Mesendoderm (in vitro differentiated cells): ENCODE measurements at regions not wholly inside any gene's neighbourhood (a gene's known extent, or its start where the extent isn't known, plus 50 kb on each side); places are given as distances from the start of the nearest gene placed in this dataset.

ENCODE experiments used
- DNase-seq: peaks from one replicate; pipeline ENCODE4 v3.0.0; 2013
- H2AK5ac ChIP-seq: 2 replicates; pipeline ENCODE4 v1.6.1; 2013; ENCODE audit warnings: low read length, inconsistent platforms
- H2BK120ac ChIP-seq: 2 replicates; pipeline ENCODE4 v1.6.1; 2013; ENCODE audit warnings: low read depth, mild to moderate bottlenecking, low read length, moderate library complexity, mixed read lengths
- H2BK15ac ChIP-seq: replicated peaks from 2 replicates; pipeline ENCODE4 v1.6.1; 2013; ENCODE audit warnings: low read depth, mild to moderate bottlenecking, moderate library complexity
- H2BK5ac ChIP-seq: 2 replicates; pipeline ENCODE4 v1.6.1; 2013; ENCODE audit warnings: low read length, inconsistent platforms
- H3K18ac ChIP-seq: 2 replicates; pipeline ENCODE4 v1.6.1; 2013; ENCODE audit warnings: mild to moderate bottlenecking, low read length, mixed read lengths
- H3K23ac ChIP-seq: one replicate; pipeline ENCODE4 v1.6.1; 2013; ENCODE audit warnings: low read length
- H3K27ac ChIP-seq: 2 replicates; pipeline ENCODE4 v1.5.1; 2013; ENCODE audit warnings: low read depth, mild to moderate bottlenecking, inconsistent platforms, low read length, moderate library complexity
- H3K27me3 ChIP-seq: 2 replicates; pipeline ENCODE4 v1.6.1; 2013; ENCODE audit warnings: low read length, control low read depth, mild to moderate bottlenecking, inconsistent platforms; ENCODE audit not compliant: insufficient read depth, poor library complexity
- H3K36me3 ChIP-seq: 2 replicates; pipeline ENCODE4 v1.6.1; 2013; ENCODE audit warnings: low read length, inconsistent platforms; ENCODE audit not compliant: control insufficient read depth, insufficient read depth
- H3K4ac ChIP-seq: one replicate; pipeline ENCODE4 v1.6.1; 2013; ENCODE audit warnings: low read depth, mild to moderate bottlenecking, low read length, moderate library complexity
- H3K4me1 ChIP-seq: 2 replicates; pipeline ENCODE4 v1.6.1; 2013; ENCODE audit warnings: low read depth, low read length, inconsistent platforms; ENCODE audit not compliant: control insufficient read depth
- H3K4me2 ChIP-seq: 2 replicates; pipeline ENCODE4 v1.6.1; 2013; ENCODE audit warnings: low read length
- H3K4me3 ChIP-seq: 2 replicates; pipeline ENCODE4 v1.5.1; 2013; ENCODE audit warnings: mild to moderate bottlenecking, low read length
- H3K56ac ChIP-seq: one replicate; pipeline ENCODE4 v1.6.1; 2013; ENCODE audit warnings: low read length
- H3K79me1 ChIP-seq: 2 replicates; pipeline ENCODE4 v1.6.1; 2013; ENCODE audit warnings: low read length, inconsistent platforms
- H3K79me2 ChIP-seq: 2 replicates; pipeline ENCODE4 v1.6.1; 2013; ENCODE audit warnings: mild to moderate bottlenecking, low read length; ENCODE audit not compliant: control insufficient read depth, insufficient read depth
- H3K9ac ChIP-seq: 2 replicates; pipeline ENCODE4 v1.6.1; 2013; ENCODE audit warnings: low read length, inconsistent platforms
- H4K5ac ChIP-seq: one replicate; pipeline ENCODE4 v1.6.1; 2013; ENCODE audit warnings: low read length
- H4K8ac ChIP-seq: one replicate; pipeline ENCODE4 v1.6.1; 2013; ENCODE audit warnings: low read depth, mild to moderate bottlenecking, control low read depth, low read length, moderate library complexity
- WGBS: extraction: QIAGEN DNeasy Blood & Tissue Kit; methylation state at CpG from one replicate; pipeline ENCODE4 v1.1.7; 2013; ENCODE audit warnings: low lambda C conversion rate, missing lambda C conversion rate; ENCODE audit not compliant: insufficient coverage; ENCODE audit errors: extremely low coverage; 5-methylcytosine and 5-hydroxymethylcytosine counted together

GRCh38 chr18:24995755-24996154, 356.2 kb downstream of the ZNF521 start:
- Histone ChIP-seq H2BK120ac (no peak overlapping the region), H3K4me2 (no peak overlapping the region), H3K56ac (no peak overlapping the region), H4K5ac (no peak overlapping the region), H3K18ac (no peak overlapping the region), H3K36me3 (no peaks in the 10 kb centered on the region), H3K4me3 (no peak overlapping the region), H3K27ac (no peak overlapping the region), H3K4ac (no peak overlapping the region), H3K79me1 (no peaks in the 10 kb centered on the region), H2BK15ac (no peak overlapping the region), H3K23ac (no peak overlapping the region), H3K27me3 (no peaks in the 10 kb centered on the region), H2BK5ac (no peak overlapping the region), H2AK5ac (peak overlapping the region; percentile 41), H3K4me1 (peaks cover 1% of the 10 kb centered on the region), H4K8ac (no peak overlapping the region), H3K79me2 (no peaks in the 10 kb centered on the region), H3K9ac (no peak overlapping the region)
- no CpG with 5 or more reads among the region's 2 CpGs for WGBS
- DNase-seq, result no peak

GRCh38 chr18:24999650-25000267, 352.2 kb downstream of the ZNF521 start:
- no CpG with 5 or more reads among the region's 3 CpGs for WGBS

GRCh38 chr18:25001803-25002202, 350.2 kb downstream of the ZNF521 start:
- Histone ChIP-seq H3K27ac (no peak overlapping the region), H2AK5ac (no peak overlapping the region), H3K79me1 (no peaks in the 10 kb centered on the region), H3K4me2 (no peak overlapping the region), H2BK15ac (no peak overlapping the region), H4K5ac (no peak overlapping the region), H2BK120ac (no peak overlapping the region), H3K23ac (no peak overlapping the region), H3K4me1 (peaks cover 2% of the 10 kb centered on the region), H3K79me2 (no peaks in the 10 kb centered on the region), H3K36me3 (no peaks in the 10 kb centered on the region), H3K9ac (no peak overlapping the region), H2BK5ac (no peak overlapping the region), H4K8ac (no peak overlapping the region), H3K56ac (no peak overlapping the region), H3K18ac (no peak overlapping the region), H3K4me3 (no peak overlapping the region), H3K4ac (no peak overlapping the region), H3K27me3 (no peaks in the 10 kb centered on the region)
- DNase-seq, result no peak
- WGBS, result no CpG with 5 or more reads among the region's 2 CpGs

More at GRCh38 chr18:24999650-25000267, 352.2 kb downstream of the ZNF521 start:
- Histone ChIP-seq H3K36me3 (no peaks in the 10 kb centered on the region), H3K4me3 (no peak overlapping the region), H3K18ac (no peak overlapping the region), H3K27ac (no peak overlapping the region), H3K23ac (no peak overlapping the region), H4K8ac (no peak overlapping the region), H2BK5ac (no peak overlapping the region), H3K4ac (no peak overlapping the region), H2BK15ac (no peak overlapping the region), H3K27me3 (no peaks in the 10 kb centered on the region), H3K79me2 (no peaks in the 10 kb centered on the region), H3K9ac (no peak overlapping the region), H4K5ac (no peak overlapping the region), H2AK5ac (no peak overlapping the region), H3K4me2 (no peak overlapping the region), H2BK120ac (no peak overlapping the region), H3K56ac (no peak overlapping the region), H3K79me1 (no peaks in the 10 kb centered on the region), H3K4me1 (no peaks in the 10 kb centered on the region)
- no peak for DNase-seq

GRCh38 chr18:25005541-25006403, 346.2 kb downstream of the ZNF521 start:
- H3K27ac ChIP-seq, result no peak overlapping the region
- H3K56ac ChIP-seq, result no peak overlapping the region

GRCh38 chr18:25010623-25011374, 341.2 kb downstream of the ZNF521 start:
- no peak overlapping the region for H3K18ac ChIP-seq
- DNase-seq, result no peak
- H2BK120ac ChIP-seq, result no peak overlapping the region
- H3K36me3 ChIP-seq, result no peaks in the 10 kb centered on the region
- H3K27me3 ChIP-seq, result no peaks in the 10 kb centered on the region
- H2BK5ac ChIP-seq, result no peak overlapping the region
- H3K9ac ChIP-seq, result no peak overlapping the region
- H3K56ac ChIP-seq, result no peak overlapping the region
- H2BK15ac ChIP-seq, result no peak overlapping the region
- no peaks in the 10 kb centered on the region for H3K79me1 ChIP-seq
- WGBS, result no CpG with 5 or more reads among the region's 4 CpGs
- H3K4ac ChIP-seq, result no peak overlapping the region
- no peak overlapping the region for H3K4me3 ChIP-seq
- H3K4me2 ChIP-seq, result no peak overlapping the region
- peaks cover 2% of the 10 kb centered on the region for H3K4me1 ChIP-seq
- H3K79me2 ChIP-seq, result no peaks in the 10 kb centered on the region
- no peak overlapping the region for H4K5ac ChIP-seq
- no peak overlapping the region for H4K8ac ChIP-seq
- H3K23ac ChIP-seq, result no peak overlapping the region
- H2AK5ac ChIP-seq, result no peak overlapping the region
- H3K27ac ChIP-seq, result no peak overlapping the region

More at GRCh38 chr18:25005541-25006403, 346.2 kb downstream of the ZNF521 start:
- no peak overlapping the region for H3K4me2 ChIP-seq
- H3K36me3 ChIP-seq, result no peaks in the 10 kb centered on the region
- H2BK15ac ChIP-seq, result no peak overlapping the region
- no peaks in the 10 kb centered on the region for H3K79me2 ChIP-seq
- no peak overlapping the region for H3K23ac ChIP-seq
- WGBS, result no CpG with 5 or more reads among the region's 6 CpGs
- no peak overlapping the region for H3K4ac ChIP-seq
- H3K18ac ChIP-seq, result no peak overlapping the region
- no peak for DNase-seq
- no peak overlapping the region for H4K8ac ChIP-seq
- no peak overlapping the region for H3K4me3 ChIP-seq
- no peak overlapping the region for H3K9ac ChIP-seq
- no peak overlapping the region for H2BK5ac ChIP-seq
- H2AK5ac ChIP-seq, result no peak overlapping the region
- H3K27me3 ChIP-seq, result no peaks in the 10 kb centered on the region
- H4K5ac ChIP-seq, result no peak overlapping the region
- no peak overlapping the region for H2BK120ac ChIP-seq
- no peaks in the 10 kb centered on the region for H3K79me1 ChIP-seq
- H3K4me1 ChIP-seq, result peaks cover 2% of the 10 kb centered on the region
